Effector memory CD4-positive, alpha-beta T cell (primary cell): ENCODE measurements at regions not wholly inside any gene's neighbourhood (a gene's known extent, or its start where the extent isn't known, plus 50 kb on each side); places are given as distances from the start of the nearest gene placed in this dataset.
"Not testable (repeated sequence)": the region's sequence is repeated elsewhere in the genome, so short reads cannot be mapped to it uniquely, and the experiment has no call there.

Experiments
- DNase-seq, 3 donors: peaks; one replicate each; pipeline ENCODE4 v3.0.0-alpha.2; 2020
- H3K27ac ChIP-seq: 2 replicates; pipeline ENCODE4 v1.7.0; 2013; ENCODE audit warnings: mild to moderate bottlenecking, low read length, moderate library complexity; ENCODE audit not compliant: insufficient read depth, poor library complexity, severe bottlenecking
- H3K27me3 ChIP-seq: replicated peaks from 2 replicates; pipeline ENCODE4 v1.7.0; 2013; ENCODE audit warnings: mild to moderate bottlenecking, low read length; ENCODE audit not compliant: insufficient read depth, control insufficient read depth, poor library complexity, severe bottlenecking
- H3K36me3 ChIP-seq: 2 replicates; pipeline ENCODE4 v1.7.0; 2013; ENCODE audit warnings: mild to moderate bottlenecking, low read length, moderate library complexity; ENCODE audit not compliant: control insufficient read depth, insufficient read depth
- H3K4me1 ChIP-seq: 2 replicates; pipeline ENCODE4 v1.7.0; 2013; ENCODE audit warnings: low read length, mild to moderate bottlenecking; ENCODE audit not compliant: control insufficient read depth, insufficient read depth, poor library complexity, severe bottlenecking
- H3K4me3 ChIP-seq: 2 replicates; pipeline ENCODE4 v1.7.0; 2013; ENCODE audit warnings: low read length, low read depth, mild to moderate bottlenecking; ENCODE audit not compliant: insufficient read depth, poor library complexity, severe bottlenecking
- H3K9me3 ChIP-seq: 2 replicates; pipeline ENCODE4 v1.7.0; 2013; ENCODE audit warnings: mild to moderate bottlenecking, low read length, moderate library complexity; ENCODE audit not compliant: control insufficient read depth

DNA sequence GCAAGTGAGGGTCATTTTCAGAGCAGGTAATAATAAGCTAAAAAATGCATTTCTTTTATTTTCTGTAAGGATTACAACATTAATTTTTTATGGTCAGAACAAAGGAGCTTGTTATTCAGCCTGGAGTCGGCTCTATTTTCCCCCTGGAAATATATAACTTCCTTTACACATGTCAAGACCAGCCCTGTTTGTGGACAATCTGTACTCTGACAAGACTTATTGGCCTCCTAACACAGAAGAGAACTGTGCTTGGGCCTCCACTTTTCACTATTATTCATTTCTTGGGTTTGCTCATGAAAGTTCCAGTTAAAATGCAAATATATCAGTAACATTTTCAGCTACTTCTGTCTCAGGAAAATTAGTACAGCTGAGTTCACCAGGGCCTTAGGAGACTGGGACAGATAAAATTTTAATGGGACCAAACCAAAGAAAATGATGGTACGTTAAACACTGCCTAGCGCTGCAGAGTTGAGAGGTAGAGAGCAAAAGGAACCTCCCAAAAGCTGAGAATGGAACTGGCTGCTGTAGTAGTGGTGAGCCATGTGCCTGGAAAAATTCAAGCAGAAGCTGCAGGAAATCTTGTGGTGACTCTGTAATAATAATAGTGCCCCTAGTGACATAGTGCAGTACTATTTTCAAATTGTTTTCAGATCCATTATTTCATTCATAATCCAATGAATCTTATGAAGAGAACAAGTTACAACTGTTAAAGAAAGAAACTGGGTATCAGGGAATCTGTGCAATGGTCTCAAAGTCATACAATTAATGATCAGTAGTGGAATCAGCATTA is 227.2 kb upstream of the KIAA1217 start:
- Histone ChIP-seq H3K27ac (no peak overlapping the region), H3K9me3 (no peaks in the 10 kb centered on the region), H3K4me3 (no peak overlapping the region), H3K4me1 (no peaks in the 10 kb centered on the region), H3K27me3 (peaks cover 3% of the 10 kb centered on the region), H3K36me3 (no peaks in the 10 kb centered on the region)
- no peak for DNase-seq

DNA sequence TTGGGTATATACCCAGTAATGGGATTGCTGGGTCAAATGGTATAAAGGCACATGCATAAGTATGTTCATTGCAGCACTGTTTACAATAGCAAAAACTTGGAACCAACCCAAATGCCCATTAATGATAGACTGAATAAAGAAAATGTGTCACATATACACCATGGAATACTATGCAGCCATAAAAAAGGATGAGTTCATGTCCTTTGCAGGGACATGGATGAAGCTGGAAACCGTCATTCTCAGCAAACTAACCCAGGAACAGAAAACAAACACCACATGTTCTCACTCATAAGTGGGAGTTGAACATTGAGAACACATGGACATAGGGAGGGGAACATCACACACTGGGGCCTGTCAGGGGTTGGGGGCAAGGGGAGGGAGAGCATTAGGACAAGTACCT is 224.5 kb upstream of the KIAA1217 start:
- H3K4me3 ChIP-seq, H3K9me3 ChIP-seq, H3K4me1 ChIP-seq, H3K36me3 ChIP-seq, DNase-seq, H3K27me3 ChIP-seq, H3K27ac ChIP-seq: not testable (repeated sequence)

DNA sequence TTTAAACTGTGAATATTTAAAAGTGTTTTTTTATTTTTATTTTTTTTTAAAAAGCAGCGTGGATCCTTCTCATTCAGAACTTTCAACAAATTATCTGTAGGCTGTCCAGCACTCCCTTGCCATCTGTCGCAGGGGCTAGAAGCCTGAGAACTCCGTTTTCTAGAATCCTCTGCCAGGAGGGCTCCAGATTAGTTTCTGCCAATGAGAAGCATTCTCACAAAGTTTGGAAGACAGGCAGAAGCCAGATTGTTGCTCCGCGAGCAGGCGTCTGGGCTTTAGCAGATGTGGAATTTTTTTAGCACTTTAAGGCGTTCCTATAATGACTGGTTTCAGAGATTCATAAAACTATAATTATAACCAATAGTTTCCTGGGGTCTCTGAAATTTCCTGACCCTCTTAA is 220.9 kb upstream of the KIAA1217 start:
- no peak for DNase-seq
- Histone ChIP-seq H3K27me3 (no peaks in the 10 kb centered on the region), H3K27ac (no peak overlapping the region), H3K4me1 (no peaks in the 10 kb centered on the region), H3K9me3 (no peaks in the 10 kb centered on the region), H3K36me3 (no peaks in the 10 kb centered on the region), H3K4me3 (no peak overlapping the region)

DNA sequence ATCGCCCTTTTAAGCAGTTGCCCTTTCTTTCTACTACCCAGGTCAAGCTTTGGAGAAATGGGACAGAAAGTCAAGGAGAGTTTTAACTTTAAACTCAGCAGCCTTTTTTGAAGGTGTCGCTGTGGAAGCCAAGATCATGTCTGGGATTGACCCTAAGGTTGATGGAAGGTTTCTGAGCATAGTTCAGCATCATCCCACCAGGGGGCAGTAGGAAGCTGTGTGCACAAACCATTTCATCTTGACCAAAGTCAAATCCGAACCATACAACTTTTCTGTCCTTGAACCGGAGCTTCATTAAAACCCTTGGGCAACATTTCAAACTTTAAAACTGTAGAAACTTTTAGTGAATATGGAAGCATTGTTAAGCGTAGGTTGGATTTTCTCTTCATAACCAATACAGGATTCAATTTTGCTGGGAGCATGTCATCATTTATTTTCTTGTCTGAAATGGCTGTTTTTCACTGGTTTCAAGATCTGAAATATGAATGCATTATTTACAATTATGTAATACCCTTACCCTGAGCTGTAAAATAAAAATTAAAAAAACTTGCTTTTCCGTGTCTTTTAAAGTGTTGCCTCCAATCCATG is 214.4 kb upstream of the KIAA1217 start:
- no peak for DNase-seq
- no peaks in the 10 kb centered on the region for H3K9me3 ChIP-seq
- no peak overlapping the region for H3K27ac ChIP-seq
- H3K36me3 ChIP-seq: no peaks in the 10 kb centered on the region
- H3K4me1 ChIP-seq: no peaks in the 10 kb centered on the region
- no peaks in the 10 kb centered on the region for H3K27me3 ChIP-seq
- H3K4me3 ChIP-seq: no peak overlapping the region

DNA sequence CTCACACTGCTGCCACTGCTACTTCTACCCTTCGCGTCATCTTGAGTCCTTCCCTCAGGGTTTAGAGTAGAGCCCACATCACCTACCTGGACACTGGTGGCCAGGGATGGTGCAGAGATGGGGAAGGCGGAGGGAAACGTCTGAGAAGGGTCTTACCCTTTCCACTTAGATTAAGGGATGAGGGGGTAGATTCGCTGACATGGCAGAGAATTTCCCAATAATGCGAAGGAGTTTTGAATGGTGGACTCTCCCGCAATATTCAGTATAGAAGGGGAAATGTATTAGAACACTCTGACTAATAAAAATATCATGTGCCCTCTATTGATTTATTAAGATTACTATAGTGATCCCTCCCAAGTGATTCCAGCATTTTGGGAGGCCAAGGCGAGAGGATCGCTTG is 209.5 kb upstream of the KIAA1217 start:
- Histone ChIP-seq H3K36me3 (no peaks in the 10 kb centered on the region), H3K27me3 (no peaks in the 10 kb centered on the region), H3K4me3 (no peak overlapping the region), H3K27ac (no peak overlapping the region), H3K9me3 (no peaks in the 10 kb centered on the region), H3K4me1 (no peaks in the 10 kb centered on the region)
- DNase-seq: no peak

DNA sequence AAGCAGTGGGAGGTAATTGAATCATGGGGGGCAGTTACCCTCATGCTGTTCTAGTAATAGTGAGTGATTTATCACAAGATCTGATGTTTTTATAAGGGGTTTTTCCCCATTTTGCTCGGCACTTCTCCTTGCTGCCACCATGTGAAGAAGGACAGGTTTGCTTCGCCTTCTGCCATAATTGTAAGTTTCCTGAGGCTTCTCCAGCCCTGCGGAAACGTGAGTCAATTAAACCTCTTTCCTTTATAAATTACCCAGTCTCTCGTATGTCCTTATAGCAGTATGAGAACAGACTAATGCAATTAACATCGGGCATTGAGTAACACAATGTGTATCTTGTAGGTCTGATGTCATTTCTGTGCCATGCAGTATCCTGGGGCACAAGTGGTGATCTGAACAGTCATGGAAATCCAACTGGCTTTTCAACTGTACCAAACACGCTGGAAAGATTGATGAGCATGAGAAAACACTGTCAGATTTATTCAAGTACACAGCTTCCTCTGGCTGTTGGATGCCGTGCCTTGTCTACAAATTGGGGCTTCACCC is 208.6 kb upstream of the KIAA1217 start:
- Histone ChIP-seq H3K27ac (no peak overlapping the region), H3K4me1 (no peaks in the 10 kb centered on the region), H3K9me3 (no peaks in the 10 kb centered on the region), H3K36me3 (no peaks in the 10 kb centered on the region), H3K4me3 (no peak overlapping the region), H3K27me3 (no peaks in the 10 kb centered on the region)
- DNase-seq: no peak

DNA sequence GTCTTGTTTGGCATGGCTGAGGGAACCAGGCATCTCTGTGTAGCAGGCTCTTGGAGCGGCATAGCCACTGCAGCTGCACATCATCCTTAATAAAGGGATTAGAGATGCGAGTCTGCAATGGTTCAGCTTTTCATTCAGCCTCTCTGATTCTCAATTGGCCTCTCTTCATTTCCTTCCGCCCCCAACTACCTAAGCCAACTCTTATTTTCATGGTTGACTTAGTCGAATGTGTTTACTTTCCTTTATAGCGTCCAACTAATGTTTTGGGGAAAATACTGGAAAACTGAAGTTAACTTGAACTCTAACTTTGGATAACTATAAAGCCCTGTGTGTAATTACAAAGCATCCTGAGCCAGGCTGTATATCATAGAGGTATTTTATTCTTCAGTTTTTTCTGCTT is 202.2 kb upstream of the KIAA1217 start:
- no peaks in the 10 kb centered on the region for H3K27me3 ChIP-seq
- H3K27ac ChIP-seq: no peak overlapping the region
- no peak for DNase-seq

DNA sequence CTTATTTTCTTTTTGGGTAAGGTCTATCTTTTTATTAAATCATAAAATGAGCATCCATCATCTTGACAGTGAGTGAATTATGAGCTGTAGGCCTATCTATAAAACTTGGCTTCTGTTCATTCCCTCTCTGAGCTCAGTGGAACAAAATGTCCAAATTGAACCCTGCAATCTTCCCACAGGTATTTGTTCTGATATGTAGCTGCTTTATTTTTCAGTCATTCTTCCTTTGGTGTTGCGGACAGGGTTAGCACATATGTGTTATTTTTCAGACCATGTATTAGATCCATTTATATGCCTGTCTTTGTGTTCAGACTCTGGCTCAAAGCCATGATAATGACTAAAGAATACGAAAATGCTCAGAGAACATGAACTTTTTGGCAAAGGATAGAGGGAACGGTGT is 201.6 kb upstream of the KIAA1217 start:
- no peak for DNase-seq
- H3K4me1 ChIP-seq: no peaks in the 10 kb centered on the region
- H3K9me3 ChIP-seq: no peaks in the 10 kb centered on the region
- H3K27ac ChIP-seq: no peak overlapping the region
- H3K27me3 ChIP-seq: no peaks in the 10 kb centered on the region
- no peaks in the 10 kb centered on the region for H3K36me3 ChIP-seq
- no peak overlapping the region for H3K4me3 ChIP-seq

More for the DNA sequence above, 202.2 kb upstream of the KIAA1217 start:
- Histone ChIP-seq H3K9me3 (no peaks in the 10 kb centered on the region), H3K36me3 (no peaks in the 10 kb centered on the region), H3K4me1 (no peaks in the 10 kb centered on the region), H3K4me3 (no peak overlapping the region)

DNA sequence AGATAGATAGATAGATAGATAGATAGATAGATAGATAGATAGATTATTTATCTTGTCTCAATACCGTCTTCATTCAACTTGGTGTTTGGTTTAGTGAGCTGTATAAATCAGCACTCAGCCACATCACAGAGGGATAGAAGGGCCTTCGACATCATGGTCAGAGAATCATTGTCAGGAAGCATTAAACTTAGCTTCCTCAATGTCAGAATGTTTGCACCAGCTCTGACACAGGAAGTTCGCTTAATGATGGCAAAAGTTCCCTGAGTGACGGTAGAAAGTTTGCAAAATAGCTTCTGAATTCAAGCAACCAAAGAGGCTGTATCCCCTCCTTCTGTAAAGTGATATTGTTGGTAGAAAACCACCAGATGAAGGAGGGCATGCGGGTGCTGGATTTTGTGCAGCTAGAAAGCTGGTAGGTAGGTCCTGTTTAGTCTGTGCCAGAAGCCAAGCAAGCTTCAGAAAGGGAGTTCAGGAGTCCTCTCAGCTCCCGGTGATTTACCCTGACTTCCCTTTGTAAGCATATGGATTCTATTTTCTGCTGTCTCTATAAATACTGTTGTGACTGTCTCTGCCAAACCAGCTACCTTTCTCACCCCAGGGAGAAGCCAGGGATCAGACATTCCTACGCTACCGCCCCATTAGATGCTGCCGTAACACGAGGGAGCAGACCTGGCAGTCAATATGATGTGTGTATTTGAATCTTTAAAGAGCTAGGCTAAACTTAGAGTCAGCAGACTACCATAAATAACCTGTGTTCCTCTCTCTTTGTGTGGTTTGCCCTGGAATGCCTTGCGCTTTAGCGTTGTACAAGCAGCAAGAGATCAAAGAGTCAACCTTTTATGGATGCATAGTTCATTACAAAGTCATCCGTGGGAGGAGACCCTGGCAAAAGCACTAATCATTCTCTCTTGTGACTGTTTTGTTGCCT is 200.5 kb upstream of the KIAA1217 start:
- Histone ChIP-seq H3K9me3 (no peaks in the 10 kb centered on the region), H3K27me3 (no peaks in the 10 kb centered on the region), H3K4me3 (no peak overlapping the region), H3K36me3 (no peaks in the 10 kb centered on the region), H3K27ac (no peak overlapping the region), H3K4me1 (no peaks in the 10 kb centered on the region)
- DNase-seq: no peak
